Midbrain (tissue), 1 donor: ENCODE measurements at regions not wholly inside any gene's neighbourhood (a gene's known extent, or its start where the extent isn't known, plus 50 kb on each side); places are given as distances from the start of the nearest gene placed in this dataset.

ENCODE experiments used
- DNase-seq: peaks from one replicate; lab custom pipeline; 2025; lab: John Stamatoyannopoulos, UW

DNA sequence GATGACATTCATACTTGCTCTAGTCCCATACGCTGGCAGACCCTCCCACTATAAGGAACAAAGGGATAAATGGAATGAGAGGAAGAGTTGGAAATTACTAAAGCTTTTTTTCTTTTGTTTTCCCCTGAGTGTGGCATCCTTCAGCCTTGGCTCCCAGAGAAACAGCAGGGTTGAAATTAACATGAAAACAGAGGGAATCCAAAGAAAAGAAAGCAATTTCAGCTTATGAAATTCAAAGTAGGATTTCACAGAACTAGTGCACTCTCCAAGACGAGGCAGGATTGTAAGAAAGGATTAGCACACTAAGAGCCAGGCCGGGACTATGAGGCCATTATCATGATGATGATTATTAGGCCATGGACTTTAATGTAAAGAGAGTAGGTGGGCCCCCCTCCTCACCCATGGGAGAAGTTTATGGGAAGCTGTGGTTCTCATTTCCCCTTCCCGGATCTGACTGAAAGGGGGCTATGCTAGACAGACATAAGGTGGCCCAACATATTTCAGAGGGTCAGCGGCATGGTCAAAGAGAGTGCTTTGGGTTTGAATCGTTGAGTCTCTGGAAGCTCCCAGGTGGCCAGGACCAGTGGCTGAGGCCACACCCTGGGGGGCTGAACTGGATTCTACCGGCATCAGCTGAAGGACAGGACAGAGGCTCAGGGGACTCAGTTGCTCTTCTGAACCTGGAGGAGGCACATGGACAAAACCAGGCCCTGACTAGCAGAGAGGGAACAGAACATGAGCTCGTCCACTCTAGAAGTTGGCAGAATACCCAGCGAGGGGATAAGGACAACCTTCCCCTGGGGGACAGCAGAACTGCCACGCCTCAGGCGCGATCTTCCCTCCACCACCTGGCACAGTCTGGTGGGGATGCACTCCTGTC lies 100.1 kb upstream of the ARL4C start:
- DNase-seq: no peak

DNA sequence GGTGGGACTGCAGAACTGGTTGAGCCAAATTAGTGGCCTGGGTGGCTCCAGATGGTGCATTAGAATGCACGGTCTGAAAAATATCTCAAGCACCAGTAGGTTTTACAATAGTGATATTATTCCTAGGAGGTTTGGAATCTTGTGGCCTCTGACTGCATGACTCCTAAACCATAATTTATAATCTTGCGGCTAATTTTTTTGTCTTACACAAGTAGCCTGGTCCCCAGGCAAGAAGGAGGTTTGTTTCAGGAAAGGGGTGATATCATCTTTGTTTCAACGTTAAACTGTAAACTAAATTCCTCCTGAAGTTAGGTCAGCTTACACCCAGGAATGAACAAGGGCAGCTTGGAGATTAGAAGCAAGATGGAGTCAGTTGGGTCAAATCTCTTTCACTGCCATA lies 98.9 kb upstream of the ARL4C start:
- no peak for DNase-seq

DNA sequence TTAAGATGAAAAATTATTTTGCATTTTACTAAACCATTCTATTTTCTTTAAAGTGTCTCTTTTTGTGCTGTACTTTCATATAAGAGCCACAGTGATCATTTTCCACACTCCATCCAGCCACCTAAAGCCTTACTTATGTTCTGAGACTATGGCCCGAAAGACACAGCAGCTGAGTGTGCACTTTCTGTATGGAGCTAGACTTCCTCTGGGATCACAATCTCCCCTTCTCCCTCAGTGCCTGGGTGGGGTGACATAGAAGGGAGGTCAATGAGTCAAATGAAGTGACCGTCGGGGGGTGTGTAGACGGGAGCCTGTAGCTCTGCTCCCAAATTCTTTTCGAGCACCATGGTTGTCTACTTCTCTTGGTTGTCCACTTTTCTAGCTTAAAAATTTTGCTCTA lies 97.8 kb upstream of the ARL4C start:
- no peak for DNase-seq

DNA sequence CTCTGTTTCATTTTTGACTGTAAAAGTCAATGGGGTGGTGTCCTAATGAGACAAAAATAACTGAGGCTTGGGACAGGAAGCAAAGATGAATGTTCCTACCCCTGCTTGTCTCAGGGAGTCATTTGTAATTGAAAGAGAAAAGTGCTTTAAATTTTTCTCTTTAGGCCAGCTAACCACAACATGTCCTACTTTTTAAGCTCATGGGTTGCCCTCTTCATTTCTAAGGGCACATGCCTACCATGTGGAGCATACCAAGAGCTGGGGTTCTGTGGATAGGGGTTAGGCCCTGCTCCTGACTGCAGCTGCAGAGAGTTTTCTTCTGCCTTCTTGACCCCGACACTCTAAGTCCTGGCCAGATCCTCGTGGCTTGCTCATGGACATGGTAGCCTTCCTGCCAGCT lies 96.8 kb upstream of the ARL4C start:
- DNase-seq: no peak

DNA sequence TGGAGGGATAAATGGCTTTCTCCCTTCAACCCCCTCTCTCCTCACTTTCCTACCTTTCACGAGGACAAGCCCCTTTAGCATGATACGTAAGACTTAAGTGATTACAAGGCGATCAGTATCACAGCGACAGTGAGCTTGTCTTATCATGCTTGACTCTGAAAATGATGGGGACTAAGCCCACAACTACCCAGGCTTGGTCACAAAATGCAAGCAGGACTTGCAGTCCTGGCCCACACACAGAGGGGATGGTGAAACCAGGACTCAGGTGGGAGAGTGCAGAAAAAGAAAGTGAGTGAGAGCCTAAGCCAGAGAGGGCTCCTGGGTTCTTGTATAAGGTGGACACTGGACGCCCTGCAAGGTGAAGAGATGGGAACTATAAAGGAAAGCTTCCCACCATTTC lies 95.7 kb upstream of the ARL4C start:
- no peak for DNase-seq

DNA sequence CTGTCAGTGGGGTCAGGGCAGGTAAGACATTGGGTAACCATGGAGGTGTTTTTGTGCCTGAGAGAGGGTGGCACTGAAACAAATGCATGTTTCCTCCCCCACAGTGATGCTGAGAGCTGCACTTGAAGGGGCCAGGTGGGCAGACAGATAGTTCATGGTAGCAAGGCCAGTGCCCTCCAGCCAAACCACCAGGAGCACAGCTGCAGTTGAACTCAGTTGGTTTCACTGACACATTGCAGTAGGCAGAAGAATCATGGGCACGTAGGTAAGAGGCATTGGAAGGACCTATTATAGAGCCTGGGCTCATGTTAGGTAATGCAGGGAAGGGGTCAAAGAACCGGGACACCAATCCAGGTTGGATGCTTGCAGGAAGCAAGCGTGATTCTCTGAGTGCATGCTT lies 93.2 kb upstream of the ARL4C start:
- no peak for DNase-seq

DNA sequence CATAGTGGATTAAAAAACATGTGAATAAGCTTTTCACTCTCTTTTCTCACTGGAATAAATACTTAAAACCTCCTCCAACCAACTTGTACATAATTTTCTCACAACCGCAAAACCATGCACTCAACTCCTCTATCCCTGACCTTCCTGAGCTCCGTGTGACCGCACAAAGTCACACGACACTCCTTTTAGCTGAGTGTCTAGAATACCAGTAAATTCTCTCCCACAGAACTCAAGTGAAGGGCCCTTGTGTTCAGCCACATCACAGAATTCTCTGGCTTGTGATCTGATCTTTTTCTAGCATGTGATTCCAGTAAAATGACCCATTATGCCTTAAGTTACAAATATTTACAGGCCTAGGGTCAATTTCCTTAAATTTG lies 91.2 kb upstream of the ARL4C start:
- DNase-seq: no peak

DNA sequence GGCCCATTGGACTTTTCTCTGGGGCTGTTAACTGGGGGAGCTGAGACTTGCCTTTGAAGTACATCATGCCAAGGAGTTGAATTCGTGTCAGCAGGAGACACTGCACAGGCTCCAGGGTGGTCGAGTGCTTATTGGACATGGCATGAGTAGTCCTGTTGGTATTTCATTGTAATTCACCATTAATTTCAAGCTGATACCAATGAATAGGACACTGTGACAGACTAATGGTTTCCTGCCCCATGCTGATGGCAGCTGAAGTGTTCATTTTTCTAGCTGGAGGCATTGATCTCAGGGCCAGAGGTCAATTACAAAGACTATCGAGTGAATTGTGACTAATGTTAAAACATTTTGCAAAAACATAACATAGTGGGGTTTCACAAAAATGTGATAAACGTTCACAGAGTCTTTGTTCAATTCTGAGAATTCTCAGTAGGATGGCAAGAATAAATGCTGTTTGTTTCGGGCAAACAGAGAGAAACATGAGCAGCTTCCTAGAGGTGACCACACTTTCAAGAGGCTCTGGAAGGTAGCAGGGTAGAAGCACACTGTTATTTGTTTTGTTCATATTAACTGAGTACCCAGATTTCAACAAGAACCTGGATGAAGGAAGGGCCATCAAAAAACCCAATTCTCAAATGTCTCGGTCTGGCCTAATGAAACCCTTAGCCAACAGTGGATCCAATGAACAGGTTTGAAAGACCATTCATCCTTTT lies 90.6 kb upstream of the ARL4C start:
- DNase-seq: no peak

DNA sequence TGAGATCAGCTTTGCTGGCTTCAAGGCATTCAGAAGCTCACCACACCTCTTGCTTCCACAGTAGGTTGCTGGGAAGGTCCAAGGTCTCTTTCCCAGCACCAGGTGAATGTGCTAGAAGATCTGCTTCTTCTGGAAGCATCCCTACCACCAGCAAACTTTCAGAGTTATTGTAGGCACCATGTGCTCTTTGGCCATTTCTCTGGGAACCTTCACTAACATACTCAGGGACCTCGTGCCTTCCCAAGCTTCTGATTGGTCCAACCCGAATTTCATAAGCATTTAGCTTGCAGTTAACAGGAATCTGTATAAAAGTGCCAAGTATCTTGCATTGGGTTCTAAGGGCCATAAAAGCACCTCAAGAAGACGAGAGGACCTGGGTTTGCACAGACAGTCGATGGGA lies 86.5 kb upstream of the ARL4C start:
- DNase-seq: no peak

DNA sequence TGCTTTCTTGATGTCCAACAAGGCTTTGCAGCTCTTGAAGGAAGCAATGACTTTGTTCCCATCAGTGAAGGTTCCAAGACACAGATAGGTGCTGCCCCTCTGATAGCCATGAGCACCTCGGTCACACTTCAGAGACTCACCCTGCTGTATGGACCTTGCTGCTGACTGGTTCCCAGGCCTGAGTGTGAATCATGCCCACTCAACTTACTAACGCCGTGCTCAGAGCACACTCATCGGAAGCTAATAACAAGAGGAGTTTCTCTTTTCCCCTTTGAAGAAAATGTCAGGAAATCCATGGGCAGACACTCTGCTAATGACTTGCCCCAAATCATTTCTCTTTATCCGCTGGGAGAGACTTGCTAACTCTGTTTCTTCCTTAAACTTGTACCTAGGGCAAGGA lies 83.8 kb upstream of the ARL4C start:
- DNase-seq: no peak

DNA sequence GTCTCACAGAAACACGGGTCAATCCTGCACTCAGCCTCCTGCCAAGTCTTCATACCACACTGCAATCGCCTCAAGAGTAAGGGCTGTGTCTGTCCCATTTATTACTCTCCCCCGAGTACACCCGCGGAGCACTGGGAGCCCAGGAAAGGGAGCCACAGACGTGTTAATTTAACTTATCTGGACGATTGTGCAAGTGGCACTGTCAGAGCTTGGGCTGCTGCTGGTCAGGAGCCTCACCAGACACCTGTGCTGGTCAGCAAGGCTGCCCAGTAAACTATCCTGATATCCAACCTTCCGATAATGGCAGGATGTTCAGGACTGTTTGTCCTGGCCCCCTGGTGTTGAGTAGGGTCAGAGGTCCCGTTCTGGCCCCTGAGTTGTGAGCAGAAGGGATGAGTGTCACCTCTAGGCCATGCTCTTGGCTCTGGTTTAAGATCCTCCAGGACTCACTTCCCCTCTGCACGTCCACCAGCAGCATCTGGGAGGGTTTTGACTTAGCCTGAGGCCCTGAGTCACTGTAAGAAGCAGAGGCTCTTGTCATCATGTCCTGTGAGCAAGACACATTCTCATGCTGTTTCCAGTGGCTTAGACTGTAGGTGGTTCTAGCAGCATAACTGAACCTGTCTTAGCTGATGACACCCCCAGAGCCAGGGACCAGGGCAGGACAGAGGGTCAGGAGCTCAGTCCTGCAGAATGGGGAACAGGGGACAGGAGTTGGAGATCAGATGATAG lies 82.5 kb upstream of the ARL4C start:
- no peak for DNase-seq

DNA sequence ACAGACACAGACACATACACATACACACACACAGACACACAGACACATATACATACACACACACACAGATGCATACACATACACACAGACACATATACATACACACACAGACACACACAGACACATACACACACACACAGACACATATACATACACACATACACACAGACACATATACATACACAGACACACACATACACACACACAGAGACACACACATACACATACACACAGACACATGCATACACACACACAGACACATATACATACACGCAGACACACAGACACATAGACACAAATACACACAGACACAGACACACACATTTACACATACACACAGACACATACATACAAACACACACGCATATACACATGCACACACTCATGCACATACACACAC lies 81.5 kb upstream of the ARL4C start:
- DNase-seq: no peak

DNA sequence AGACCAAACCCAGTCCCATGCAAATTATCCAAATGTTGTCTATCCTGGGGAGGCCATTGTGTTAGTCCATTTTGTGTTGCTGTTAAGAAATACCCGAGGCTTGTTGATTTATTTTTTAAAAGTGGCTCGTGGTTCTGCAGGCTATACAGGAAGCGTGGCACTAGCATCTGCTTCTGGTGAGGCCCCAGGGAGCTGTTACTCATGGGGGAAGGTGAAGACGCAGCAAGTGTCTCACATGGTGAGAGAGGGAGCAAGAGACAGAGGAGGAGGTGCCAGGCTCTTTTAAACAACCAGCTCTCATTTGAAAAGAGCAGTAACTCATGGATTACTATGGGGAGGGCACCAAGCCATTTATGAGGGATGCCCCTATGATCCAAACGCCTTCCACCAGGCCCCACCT lies 80.3 kb upstream of the ARL4C start:
- DNase-seq: no peak

DNA sequence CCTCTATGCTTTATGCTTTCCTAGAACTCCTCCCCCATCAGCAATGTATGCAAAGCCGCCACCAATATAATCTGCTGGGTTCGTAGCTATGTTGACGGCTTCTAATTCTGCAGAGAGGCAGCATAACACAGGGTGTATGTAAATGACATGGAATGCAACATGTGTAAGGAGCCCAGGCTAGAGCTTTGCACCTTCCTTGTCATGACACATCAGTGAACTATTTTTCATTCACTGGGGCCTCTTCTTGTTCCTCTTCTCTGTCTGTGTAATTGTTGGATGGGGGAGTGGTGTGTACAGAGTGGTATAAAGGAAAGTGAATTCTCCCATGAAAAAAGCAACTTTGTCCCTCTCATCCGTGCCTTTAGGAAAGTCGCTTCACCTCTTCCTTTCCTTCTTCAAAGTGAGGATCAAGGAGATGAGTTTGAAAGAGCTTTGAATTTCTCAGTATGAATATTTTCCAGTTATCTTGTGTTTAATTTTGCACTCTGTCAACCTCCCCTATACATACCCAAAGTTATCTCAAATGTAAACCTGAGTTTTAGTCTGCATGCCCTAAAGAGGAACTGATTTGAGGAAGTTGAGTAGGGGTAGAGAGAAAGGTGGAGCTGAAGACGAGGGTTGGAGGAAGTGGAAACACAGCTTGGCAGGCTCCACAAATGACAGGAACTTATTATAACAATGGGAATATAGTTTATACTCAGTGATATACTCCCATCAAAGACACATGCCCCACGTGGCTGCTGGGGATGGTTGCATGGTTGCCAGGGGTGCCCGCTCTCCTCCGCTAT lies 74.9 kb upstream of the ARL4C start:
- no peak for DNase-seq

DNA sequence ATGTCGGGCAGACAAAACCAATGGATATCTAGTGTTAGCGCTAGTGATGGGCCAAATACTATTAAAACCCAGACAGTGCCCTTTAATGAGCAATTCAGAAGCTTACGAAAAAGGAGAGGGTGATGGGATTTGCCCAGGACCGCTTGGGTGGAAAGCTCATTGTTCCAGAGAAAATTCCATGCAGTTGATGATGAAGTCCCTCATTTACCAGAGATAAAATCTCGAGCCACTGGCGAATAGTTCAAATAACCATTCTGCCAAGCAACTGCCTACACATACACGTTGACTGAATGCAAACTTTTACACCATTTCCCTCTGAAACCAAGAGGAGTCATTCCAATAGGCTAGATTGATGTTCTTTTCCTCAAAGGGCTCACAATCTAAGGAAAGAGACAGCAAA lies 73.6 kb upstream of the ARL4C start:
- DNase-seq: no peak

DNA sequence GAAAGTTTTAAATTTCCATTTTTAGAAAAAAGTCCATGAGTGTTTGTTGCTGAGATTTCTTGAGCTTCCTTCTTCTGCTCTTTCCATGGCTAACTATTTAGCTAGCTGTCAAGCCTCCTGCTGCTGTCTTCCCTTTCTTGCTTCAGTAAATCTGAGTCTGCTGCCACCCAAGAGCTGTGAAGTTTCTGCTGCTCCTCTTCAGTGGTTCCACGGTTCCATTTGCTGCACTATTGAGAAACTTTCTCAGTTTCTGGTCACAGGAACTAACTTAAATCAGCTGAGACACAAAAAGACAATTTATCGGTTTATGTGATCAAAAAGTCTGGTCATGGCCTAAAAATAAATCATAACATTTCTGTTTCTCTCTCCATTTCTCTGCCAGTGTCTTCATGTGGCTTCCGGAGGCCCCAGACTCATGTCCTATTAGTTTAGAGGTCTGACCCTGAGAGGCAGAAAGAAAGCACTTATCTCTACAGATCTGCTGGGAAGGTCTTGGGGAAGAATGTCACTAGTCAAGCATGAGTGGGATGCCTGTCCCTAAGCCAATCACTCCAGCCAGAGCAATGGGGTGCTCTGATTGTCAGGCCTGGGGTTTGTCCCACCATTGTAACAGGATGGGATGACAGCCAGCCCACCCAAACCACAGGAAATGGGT lies 73.0 kb upstream of the ARL4C start:
- no peak for DNase-seq

DNA sequence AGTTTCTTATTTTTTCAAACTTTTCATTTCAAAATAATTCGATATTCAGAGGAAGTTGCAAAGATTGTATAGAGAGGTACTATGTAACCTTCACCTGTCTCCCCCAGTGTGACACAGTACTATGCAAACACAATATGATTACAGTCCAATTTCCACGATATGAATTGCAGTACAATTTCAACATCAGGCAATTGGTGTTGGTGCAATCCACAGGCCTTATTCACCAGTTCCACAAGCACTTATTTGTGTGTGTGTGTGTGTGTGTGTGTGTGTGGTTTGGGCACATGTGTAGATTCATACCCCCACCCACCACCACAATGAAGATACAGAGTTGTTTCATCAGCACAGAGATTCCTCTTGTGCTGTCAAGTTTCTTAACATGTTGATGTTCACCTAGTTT lies 69.7 kb upstream of the ARL4C start:
- DNase-seq: no peak

DNA sequence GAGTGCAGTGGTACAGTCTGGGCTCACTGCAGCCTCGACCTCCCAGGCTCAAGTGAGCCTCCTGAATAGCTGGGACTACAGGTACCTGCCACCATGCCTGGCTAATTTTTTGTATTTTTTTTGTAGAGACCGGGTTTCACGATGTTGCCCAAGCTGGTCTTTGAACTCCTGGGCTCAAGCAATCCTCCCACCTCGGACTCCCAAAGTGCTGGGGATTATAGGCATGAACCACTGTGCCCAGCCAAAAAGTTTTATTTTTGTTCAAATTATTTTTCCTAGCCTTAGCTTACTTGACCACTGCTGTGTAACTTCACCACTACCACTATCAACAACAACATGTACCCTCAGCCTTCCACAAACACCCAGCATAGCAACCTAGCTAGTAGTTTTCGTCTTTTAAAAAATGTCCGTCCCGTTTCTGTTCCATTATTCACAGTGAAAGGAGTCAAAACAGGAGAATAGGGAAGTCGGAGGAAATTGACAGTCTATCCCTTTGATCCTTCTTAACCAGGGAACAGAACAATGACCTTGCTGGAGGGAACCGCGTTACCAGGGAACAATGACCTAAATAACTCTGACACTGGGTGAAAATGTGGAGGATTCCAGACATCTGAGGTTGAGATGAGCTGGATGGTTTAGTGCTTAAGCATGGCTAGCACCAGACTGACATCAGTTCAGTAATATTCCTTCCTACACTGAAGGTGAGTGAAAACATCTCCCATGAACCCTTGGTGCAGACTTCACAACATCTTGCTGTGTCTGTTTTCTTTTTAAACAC lies 69.2 kb upstream of the ARL4C start:
- no peak for DNase-seq

DNA sequence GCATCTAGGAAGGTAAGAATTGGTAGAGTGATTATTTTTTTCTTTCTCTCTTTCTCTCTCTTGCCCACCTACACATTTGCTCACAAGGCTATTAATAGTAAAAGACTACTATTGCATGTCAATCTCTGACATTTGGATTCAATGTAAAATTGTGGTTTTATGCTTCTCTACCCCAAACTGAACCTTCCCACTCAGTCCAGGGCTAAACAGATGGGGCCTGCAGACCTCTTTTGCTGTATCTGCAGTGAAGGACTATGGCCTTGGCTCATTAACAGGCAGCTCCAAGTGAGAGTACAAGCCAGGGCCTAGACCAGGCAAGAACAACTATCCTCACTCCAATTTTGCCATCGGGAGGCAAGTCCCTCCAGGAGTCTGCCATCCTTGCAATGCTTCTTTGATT lies 68.3 kb upstream of the ARL4C start:
- no peak for DNase-seq

DNA sequence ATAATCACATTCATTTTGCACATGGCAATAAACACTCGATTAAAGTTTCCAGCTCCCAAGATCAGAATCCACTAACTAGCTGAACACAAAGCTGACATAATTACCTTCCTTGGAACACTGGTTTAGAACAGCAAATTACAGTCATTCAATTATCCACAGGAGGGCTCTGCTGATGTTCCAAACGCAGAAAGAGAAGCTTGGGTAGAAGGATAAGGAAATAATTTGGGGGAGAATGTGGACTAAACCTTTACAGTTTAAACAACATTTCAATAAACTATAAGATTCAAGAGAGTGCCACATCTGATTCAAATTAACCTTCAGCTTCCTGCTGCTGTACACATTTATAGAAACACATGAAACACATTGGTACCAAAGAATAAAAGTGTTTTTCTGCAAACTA lies 67.8 kb upstream of the ARL4C start:
- DNase-seq: no peak

DNA sequence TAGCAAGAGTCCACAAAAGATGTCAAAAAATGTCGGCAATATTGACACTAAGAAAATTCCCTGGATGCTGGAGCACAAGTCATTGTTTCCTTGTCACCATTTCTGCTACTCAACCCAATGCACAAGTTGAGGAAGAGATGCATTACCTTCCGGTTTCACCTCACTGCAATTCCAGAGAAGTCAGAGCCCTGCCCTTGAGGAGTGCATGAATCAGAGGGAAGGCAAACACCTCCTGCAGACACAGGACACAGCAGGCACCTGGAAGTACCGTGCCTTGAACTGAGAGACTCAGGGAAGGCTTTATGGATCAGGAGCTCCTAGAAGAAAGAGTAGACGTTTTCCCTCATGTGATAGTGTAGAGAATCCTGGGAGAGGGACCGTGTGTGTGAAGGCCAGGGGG lies 62.7 kb upstream of the ARL4C start:
- DNase-seq: no peak
